Panc1 (cell line): ENCODE measurements at regions not wholly inside any gene's neighbourhood (a gene's known extent, or its start where the extent isn't known, plus 50 kb on each side); places are given as distances from the start of the nearest gene placed in this dataset.

Source experiments
- POLR2AphosphoS5 ChIP-seq: IDR thresholded peaks from 2 replicates; pipeline ENCODE4 v1.6.1; 2012; ENCODE audit warnings: mild to moderate bottlenecking, low read depth, low read length, moderate library complexity
- SIN3A ChIP-seq: IDR thresholded peaks from 2 replicates; pipeline ENCODE4 v1.6.1; 2012; ENCODE audit warnings: low read depth, mild to moderate bottlenecking, low read length, moderate library complexity, borderline replicate concordance; ENCODE audit not compliant: insufficient read depth
- TCF7L2 ChIP-seq: IDR thresholded peaks from 2 replicates; pipeline ENCODE4 v1.6.1; 2011; ENCODE audit warnings: mild to moderate bottlenecking, low read depth, low read length, inconsistent platforms
- TF ChIP-seq, protein P1 (sequence below): fragments of 450-650 bp; IDR thresholded peaks from 2 replicates; pipeline ENCODE4 v1.5.1; 2017; ENCODE audit warnings: mild to moderate bottlenecking

- TF ChIP-seq POLR2AphosphoS5: no peak
- TF ChIP-seq, protein P1, sequence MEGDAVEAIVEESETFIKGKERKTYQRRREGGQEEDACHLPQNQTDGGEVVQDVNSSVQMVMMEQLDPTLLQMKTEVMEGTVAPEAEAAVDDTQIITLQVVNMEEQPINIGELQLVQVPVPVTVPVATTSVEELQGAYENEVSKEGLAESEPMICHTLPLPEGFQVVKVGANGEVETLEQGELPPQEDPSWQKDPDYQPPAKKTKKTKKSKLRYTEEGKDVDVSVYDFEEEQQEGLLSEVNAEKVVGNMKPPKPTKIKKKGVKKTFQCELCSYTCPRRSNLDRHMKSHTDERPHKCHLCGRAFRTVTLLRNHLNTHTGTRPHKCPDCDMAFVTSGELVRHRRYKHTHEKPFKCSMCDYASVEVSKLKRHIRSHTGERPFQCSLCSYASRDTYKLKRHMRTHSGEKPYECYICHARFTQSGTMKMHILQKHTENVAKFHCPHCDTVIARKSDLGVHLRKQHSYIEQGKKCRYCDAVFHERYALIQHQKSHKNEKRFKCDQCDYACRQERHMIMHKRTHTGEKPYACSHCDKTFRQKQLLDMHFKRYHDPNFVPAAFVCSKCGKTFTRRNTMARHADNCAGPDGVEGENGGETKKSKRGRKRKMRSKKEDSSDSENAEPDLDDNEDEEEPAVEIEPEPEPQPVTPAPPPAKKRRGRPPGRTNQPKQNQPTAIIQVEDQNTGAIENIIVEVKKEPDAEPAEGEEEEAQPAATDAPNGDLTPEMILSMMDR: no peak; the same call in 1 of the 2 replicates
- no peak for TF ChIP-seq SIN3A
- TF ChIP-seq TCF7L2: no peak
Measured at GRCh38 chr15:95888762-95889161, 441.7 kb upstream of the NR2F2 start.
